ENCODE measurements at regions not wholly inside any gene's neighbourhood (a gene's known extent, or its start where the extent isn't known, plus 50 kb on each side); places are given as distances from the start of the nearest gene placed in this dataset.
"Not testable (repeated sequence)": the region's sequence is repeated elsewhere in the genome, so short reads cannot be mapped to it uniquely, and the experiment has no call there.

GRCh38 chr3:160047876-160048275 is 59.2 kb downstream of the IL12A start:
- no peak for TF ChIP-seq CTCF (IDR thresholded peaks at IDR 0.05; ENCODE audit: extremely low read depth, insufficient read depth, missing control alignments)

GRCh38 chr3:160049038-160049437 is 60.4 kb downstream of the IL12A start:
- in situ Hi-C loops (cut with MboI; ENCODE audit: low pct_unique_long_range_greater_than_20kb, low sequenced_read_pairs, unreplicated experiment) = loop anchor here (25.0 kb wide), 1 partner anchor 288 kb away; no protein-coding TSS in a partner anchor
- no peak for TF ChIP-seq CTCF (IDR thresholded peaks at IDR 0.05; ENCODE audit: extremely low read depth, insufficient read depth, missing control alignments)

More at GRCh38 chr3:160047876-160048275, 59.2 kb downstream of the IL12A start:
- DNase-seq (ENCODE audit: low spot score) = no peak
- in situ Hi-C loops (cut with MboI; ENCODE audit: low pct_unique_long_range_greater_than_20kb, low sequenced_read_pairs, unreplicated experiment) = loop anchor here (25.0 kb wide), 1 partner anchor 289 kb away; no protein-coding TSS in a partner anchor

DNA sequence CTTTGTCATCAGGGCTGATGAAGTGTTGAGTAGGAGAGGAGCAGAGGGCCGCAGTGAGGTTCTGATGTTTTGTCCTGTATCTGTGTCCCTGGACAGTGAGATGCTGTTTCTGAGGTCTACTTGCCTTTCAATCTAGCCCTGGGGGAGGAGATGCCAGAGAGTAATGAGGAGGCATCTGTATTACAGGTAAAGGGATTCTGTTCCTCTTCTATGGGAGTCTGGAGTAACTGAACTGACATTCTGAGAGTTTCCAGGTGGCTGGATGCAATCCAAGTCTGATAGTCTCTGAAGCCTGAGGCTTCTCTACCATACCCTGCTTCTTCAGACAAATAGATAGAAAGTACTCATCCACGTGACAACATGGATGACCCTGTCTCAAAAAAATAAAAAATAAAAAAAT is 60.9 kb downstream of the IL12A start:
- no peak for DNase-seq (ENCODE audit: low spot score)
- in situ Hi-C loops (cut with MboI; ENCODE audit: low pct_unique_long_range_greater_than_20kb, low sequenced_read_pairs, unreplicated experiment) = loop anchor here (25.0 kb wide), 1 partner anchor 288 kb away; no protein-coding TSS in a partner anchor
- no peak for TF ChIP-seq CTCF (IDR thresholded peaks at IDR 0.05; ENCODE audit: extremely low read depth, insufficient read depth, missing control alignments)

More at GRCh38 chr3:160049038-160049437, 60.4 kb downstream of the IL12A start:
- DNase-seq (ENCODE audit: low spot score) = no peak

DNA sequence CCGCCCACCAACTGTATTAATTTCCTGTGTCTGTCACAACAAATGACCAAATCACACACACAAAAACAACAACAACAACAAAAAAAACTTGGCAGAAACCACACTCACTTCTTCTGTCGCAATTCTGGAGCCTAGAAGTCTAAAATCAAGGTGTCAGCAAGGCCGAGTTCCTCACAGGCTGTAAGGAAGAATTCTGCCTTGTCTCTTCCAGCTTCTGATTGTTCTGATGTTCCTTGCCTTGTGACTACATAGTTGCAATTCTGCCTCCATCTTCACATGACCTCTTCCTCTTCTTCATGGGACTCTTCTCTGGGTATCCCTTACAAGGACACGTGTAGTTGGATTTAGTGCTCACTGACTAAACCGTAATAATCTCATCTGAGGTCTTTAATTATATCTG is 61.4 kb downstream of the IL12A start:
- no peak for TF ChIP-seq CTCF (IDR thresholded peaks at IDR 0.05; ENCODE audit: extremely low read depth, insufficient read depth, missing control alignments)
- DNase-seq (ENCODE audit: low spot score) = no peak
- in situ Hi-C loops (cut with MboI; ENCODE audit: low pct_unique_long_range_greater_than_20kb, low sequenced_read_pairs, unreplicated experiment) = loop anchor here (25.0 kb wide), 1 partner anchor 287 kb away; no protein-coding TSS in a partner anchor

GRCh38 chr3:160052385-160053047 is 63.9 kb downstream of the IL12A start:
- in situ Hi-C loops (cut with MboI; ENCODE audit: low pct_unique_long_range_greater_than_20kb, low sequenced_read_pairs, unreplicated experiment) = no loop called here
- no peak for TF ChIP-seq CTCF (IDR thresholded peaks at IDR 0.05; ENCODE audit: extremely low read depth, insufficient read depth, missing control alignments)
- no peak for DNase-seq (ENCODE audit: low spot score)

- DNase-seq (ENCODE audit: low spot score) = no peak
- TF ChIP-seq CTCF (IDR thresholded peaks at IDR 0.05; ENCODE audit: extremely low read depth, insufficient read depth, missing control alignments) = no peak
- in situ Hi-C loops (cut with MboI; ENCODE audit: low pct_unique_long_range_greater_than_20kb, low sequenced_read_pairs, unreplicated experiment) = no loop called here
Observed at GRCh38 chr3:160053048-160053391, 64.4 kb downstream of the IL12A start.

DNA sequence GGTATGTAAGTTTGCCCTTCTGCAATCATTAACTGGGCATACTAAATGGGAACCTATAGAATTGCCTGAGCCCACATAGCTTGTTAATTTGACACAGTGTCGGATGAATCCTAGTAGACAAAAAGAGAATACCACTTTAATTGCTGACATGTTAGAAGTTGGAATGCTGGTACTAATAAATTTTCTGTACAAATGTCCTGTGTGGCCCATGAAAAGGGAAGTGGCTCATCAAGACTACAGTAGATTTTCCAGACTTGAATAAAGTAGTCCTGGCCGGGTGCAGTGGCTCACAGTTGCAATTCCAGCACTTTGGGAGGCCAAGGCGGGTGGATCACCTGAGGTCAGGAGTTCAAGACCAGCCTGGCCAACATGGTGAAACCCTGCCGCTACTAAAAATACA is 66.2 kb downstream of the IL12A start:
- DNase-seq (ENCODE audit: low spot score); in situ Hi-C loops (cut with MboI; ENCODE audit: low pct_unique_long_range_greater_than_20kb, low sequenced_read_pairs, unreplicated experiment): not testable (repeated sequence)
